ENCODE measurements at regions not wholly inside any gene's neighbourhood (a gene's known extent, or its start where the extent isn't known, plus 50 kb on each side); places are given as distances from the start of the nearest gene placed in this dataset.

- DNase-seq, result no peak
These were observed 417.0 kb upstream of the RGS6 start for GRCh38 chr14:71514941-71515919.

- no peak for DNase-seq
These were observed 410.7 kb upstream of the RGS6 start for GRCh38 chr14:71521238-71522135.

DNA sequence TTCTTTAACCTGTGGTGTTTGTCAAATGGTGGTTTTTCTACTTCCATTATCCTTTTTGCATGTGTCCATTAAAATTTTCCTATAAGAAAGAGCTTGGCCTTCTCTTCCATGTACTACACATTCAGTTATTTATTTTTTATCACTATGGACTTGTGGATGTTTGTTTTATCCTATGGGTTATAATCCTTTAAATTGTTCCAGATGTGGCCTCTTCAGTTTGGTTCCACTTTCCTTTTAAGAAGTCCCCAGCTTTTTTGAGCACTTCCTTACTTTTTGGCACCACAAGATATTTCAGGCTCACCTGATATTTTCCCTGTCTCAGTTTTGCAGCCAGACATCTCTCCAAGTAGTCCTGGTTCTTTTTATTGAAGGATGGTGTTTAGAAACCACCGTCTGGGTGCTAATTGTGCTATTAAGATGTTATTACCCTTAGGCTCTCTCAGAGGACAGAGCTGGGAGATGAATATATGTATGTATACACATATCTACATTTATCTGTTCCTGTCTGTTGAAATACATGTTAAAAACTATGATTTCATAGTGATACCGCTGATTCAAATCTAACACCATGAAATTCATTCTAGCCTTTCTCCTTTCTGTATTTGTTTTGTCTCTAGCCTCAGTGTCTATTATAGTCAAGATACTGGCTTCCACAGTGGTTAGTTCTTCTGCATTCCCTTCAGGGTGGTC lies 408.5 kb upstream of the RGS6 start:
- no peak for DNase-seq

DNA sequence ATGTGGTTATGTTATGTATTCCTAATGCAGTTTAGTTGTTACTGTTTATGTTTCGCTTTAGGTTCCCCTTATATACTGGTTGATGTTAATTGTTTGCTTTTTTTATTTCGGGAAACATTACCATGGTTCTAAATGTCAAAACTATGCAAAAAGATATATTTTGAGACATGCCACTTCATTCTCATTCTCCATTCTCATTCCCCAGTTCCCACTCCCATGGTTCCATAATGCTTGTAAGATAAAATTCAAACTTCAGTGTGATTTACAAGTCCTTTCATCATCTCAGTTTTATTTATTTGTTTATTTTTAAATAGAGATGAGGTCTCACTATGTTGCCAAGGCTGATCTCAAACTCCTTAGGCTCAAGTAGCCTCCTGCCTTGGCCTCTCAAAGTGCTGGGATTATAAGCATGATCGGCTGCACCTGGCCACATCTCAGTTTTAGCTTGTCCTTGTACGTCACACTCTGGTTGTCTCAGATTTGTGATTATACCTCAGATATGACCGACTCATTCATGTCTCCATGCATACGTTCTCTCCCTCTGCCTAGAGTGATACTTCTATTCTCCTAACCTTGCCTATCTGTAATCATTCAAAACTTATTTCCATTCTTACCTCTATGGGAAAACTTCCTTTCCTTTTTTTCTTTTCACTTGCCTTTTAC lies 407.8 kb upstream of the RGS6 start:
- peak; percentile 33 to 81 for DNase-seq

DNA sequence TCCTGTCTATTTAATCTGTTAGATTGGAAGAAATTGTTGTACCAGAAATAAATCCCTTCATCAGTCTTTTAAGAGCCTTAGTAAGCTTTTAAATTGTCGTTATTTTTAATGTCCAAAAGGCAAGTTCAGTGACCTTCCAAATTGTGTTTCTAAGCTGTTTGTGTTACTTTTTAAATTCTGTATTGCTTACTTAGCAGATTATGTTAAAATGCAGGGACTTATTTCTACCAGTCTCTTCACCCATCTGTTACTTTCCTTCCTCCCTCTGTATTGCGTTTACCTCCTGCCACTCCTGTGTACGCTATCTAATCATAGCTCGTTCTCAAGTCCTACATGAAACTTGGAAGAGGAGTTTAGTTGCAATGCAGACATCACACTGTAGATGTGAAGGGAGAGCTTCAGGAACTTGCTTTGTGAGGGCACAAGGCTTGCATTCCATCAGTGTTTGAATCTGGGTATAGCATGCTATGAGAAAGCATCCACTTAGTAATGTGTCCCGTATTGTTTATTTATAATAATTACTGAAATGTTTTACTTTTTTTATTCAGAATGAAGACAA lies 406.5 kb upstream of the RGS6 start:
- peak; percentile 78 to 88 for DNase-seq

DNA sequence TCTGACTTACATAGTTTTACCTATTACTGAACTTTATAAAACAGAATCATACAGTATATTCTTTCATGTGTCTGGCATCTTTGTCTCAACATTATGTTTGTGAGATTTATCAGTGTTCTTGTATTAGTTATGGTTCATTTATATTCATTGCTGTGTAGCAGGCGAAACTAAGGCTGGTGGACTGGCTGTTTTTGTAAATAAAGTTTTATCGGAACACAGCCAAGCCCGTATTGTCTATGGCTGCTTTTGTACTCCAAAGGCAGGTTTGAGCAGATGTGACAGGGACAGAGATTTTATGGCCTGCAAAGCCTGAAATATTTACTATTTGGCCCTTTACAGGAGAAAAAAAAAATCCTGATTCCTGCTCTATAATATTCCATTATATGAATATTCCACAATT lies 405.8 kb upstream of the RGS6 start:
- DNase-seq, result no peak

GRCh38 chr14:71527838-71528237 lies 404.4 kb upstream of the RGS6 start:
- DNase-seq, result no peak

DNA sequence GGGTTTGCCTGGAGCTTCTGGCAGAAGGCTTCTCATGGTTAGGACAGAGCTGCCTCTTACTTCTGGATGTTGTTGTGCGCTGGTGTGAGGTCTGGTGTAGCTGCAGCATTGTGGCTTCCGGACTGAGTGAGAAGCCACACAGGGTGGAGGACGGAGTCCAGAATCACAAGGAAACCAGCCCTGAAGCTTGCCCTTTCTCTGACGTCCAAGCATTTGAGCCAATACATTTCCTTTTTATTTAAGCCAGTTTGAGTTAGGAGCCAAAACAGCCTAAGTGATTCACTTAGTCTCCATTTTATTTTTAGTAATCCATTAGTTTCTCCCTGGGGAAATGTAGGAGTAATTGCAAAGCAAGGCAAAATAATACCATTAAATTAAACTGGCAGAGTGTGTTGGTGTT lies 402.4 kb upstream of the RGS6 start:
- DNase-seq, result peak in 1 of 2 experiments; percentile 7

DNA sequence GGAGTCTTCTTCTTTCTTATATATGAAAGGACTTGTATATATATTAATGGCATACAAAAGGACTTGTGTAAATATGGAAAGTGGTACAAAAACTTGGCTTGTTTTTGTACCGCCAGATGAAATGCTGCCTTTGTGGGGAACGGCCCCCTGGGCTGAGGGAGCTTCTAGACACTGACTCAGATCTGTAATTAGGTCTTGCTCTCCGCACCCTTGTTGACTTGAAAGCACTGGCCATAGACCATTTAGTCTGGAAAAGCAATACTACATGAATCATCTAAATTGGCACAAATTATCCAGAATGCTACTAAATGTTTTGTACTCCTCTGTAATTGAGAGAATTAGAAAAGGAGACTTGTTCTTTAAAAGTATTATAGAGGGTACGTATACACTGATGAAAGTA lies 399.9 kb upstream of the RGS6 start:
- no peak for DNase-seq

DNA sequence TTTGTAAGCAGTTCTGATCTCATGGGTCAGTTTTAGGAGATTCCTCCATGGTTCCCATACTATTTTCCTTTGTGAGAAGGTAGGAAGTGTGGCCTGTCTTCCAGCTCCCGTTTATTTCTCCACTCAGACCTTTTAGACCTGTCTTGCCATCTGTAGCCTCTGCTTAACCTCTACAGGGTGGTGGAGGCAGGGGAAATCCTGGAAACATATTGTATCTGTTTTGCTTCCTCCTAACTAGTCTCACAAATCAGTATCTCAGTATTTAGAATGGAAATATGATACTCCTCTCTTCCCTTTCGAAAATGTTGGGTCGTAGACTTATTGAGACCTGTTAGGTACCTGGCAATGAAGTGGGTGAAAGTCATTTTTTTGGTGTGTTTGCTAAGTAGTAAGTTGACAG lies 399.4 kb upstream of the RGS6 start:
- peak in 1 of 2 experiments; percentile 64 for DNase-seq

DNA sequence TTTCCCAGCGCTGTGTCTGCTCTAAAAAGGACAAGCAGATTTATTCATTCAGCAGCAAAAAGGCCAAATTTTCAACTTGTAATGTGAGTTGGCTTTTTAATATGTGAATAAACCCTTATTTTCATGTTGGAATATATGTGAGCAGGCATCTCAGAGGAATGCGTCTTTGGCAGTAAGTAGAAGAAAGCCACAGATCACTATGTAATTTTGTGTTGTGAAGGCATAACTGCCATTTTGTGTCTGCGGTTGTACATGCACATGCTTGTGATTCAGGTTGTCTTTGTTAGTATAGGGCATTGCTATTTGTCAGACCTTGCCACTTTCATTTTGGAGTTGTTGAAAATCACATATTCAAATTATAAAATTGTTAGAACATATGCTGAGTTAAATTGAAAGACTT lies 398.8 kb upstream of the RGS6 start:
- DNase-seq, result no peak

GRCh38 chr14:71533800-71534199 lies 398.4 kb upstream of the RGS6 start:
- DNase-seq, result no peak

DNA sequence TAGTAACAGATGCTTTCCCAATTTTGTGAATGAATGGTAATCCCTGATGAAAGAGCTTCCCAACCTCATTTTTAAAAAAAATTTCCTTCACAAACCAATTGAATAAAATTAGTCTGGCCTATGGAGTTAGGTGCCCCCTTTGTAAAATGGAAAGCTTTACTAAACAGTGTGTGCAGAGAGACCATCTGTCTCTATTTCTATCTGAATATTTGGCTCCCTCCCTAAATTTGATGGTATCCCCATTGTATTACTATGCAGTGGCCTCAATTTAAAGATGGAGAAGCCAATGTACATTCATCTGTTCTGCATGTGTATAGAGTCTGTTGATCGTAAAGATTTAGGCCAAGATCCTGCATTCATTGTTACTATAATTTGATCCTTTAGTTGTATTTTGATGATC lies 397.7 kb upstream of the RGS6 start:
- DNase-seq, result peak in 1 of 2 experiments; percentile 80

GRCh38 chr14:71536015-71536740 lies 396.1 kb upstream of the RGS6 start:
- DNase-seq, result no peak

DNA sequence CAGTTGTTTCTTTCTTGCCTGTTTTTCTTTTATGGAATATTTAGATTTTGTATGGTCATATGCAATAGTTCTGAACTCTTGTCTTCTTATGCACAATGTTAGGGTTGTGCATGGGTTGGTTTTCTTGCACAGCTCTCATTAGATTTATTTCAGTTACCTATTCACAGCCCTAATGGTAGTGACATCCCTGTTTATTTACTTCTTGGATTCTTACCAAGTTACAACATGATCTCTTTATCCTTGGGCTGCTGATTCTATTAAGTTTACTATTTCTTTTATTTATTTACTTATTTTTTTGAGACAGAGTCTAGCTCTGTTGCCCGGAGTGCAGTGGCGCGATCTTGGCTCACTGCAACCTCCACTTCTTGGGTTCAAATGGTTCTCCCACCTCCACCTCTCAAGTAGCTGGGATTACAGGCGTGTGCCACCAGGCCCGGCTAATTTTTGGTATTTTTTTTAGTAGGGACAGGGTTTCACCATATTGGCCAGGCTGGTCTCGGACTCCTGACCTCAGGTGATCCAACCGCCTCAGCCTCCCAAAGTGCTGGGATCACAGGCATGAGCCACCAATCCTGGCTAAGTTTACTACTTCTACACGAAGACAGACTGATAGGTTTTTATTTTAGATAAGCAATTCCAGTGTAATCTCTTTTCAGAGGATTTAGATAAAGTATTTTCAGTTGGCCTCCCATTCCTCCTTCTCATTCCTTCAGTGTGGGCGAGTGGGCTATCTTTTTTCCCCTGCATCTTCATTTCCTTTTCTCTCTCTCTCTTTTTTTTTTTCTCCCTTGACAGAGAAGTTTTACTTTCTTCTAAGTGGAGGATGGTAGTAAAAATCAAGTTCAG lies 395.1 kb upstream of the RGS6 start:
- no peak for DNase-seq

GRCh38 chr14:71538288-71538687 lies 393.9 kb upstream of the RGS6 start:
- peak; percentile 33 to 71 for DNase-seq

DNA sequence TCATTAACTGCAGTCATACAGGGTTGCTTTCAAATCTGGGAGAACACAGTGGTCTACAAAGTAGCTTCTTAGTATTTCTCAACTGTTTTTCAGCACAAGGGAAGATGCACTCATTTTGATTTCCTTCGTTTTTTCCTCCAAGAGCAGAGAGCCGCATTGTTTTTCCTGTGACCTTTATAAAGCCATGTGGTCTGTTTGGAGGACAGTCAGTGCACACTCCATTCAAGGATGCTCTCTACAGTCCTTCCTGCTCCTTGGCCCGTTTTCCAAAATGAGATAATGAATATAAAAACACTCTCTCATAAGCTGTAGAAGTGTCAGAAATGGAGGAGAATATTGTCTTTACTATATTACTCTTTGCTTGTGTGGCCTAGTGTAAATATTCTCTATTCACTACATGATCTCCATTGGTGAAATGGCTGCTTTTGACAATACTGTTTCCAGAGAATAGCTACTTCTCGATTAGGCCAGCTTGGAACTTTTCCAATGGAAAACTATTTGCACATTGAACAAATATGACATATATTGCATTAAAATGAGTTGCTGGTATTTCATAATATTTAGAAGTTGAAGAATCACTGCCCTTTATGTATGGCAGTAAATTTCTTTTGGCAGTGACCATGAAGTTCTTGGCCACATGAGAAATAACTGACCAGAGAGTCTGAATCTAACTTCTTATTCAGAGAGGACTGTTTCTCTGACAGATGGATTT lies 393.1 kb upstream of the RGS6 start:
- DNase-seq, result no peak

- DNase-seq, result no peak
These were observed 392.5 kb upstream of the RGS6 start for GRCh38 chr14:71539650-71540285.

DNA sequence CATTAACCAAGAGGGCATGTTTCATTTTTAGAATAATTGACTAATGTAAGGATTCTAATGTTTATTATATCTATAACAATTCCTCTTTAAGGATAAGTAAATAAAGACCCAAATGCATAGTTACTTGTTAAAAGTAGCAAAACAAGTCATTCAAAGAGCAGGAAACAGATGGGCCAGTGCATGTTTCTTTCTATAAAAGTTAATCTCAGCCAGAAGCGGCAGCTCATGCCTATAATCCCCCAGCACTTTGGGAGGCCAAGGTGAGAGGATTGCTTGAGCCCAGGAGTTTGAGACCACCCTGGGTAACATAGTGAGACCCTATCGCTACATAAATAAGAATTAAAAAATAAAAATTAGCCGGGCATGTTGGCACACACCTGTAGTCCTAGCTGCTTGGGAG lies 391.0 kb upstream of the RGS6 start:
- DNase-seq, result peak in 1 of 2 experiments; percentile 71
